ENCODE measurements at regions not wholly inside any gene's neighbourhood (a gene's known extent, or its start where the extent isn't known, plus 50 kb on each side); places are given as distances from the start of the nearest gene placed in this dataset.
"Not testable (repeated sequence)": the region's sequence is repeated elsewhere in the genome, so short reads cannot be mapped to it uniquely, and the experiment has no call there.

- DNase-seq (ENCODE audit: low spot score): no peak
Observed at GRCh38 chr5:66348387-66349125, 204.5 kb downstream of the SREK1 start.

GRCh38 chr5:66351813-66352212, 207.7 kb downstream of the SREK1 start:
- DNase-seq (ENCODE audit: low spot score): no peak

GRCh38 chr5:66353186-66353585, 209.1 kb downstream of the SREK1 start:
- no peak for DNase-seq (ENCODE audit: low spot score)

- no peak for DNase-seq (ENCODE audit: low spot score)
Observed at GRCh38 chr5:66354422-66354821, 210.3 kb downstream of the SREK1 start.

GRCh38 chr5:66356011-66356565, 212.0 kb downstream of the SREK1 start:
- no peak for DNase-seq (ENCODE audit: low spot score)

- no peak for DNase-seq (ENCODE audit: low spot score)
Observed at GRCh38 chr5:66358741-66359140, 214.6 kb downstream of the SREK1 start.

GRCh38 chr5:66361070-66361469, 217.0 kb downstream of the SREK1 start:
- DNase-seq (ENCODE audit: low spot score): no peak

GRCh38 chr5:66362046-66362445, 217.9 kb downstream of the SREK1 start:
- no peak for DNase-seq (ENCODE audit: low spot score)

- no peak for DNase-seq (ENCODE audit: low spot score)
Observed at GRCh38 chr5:66362687-66363086, 218.6 kb downstream of the SREK1 start.

GRCh38 chr5:66363097-66363496, 219.0 kb downstream of the SREK1 start:
- no peak for DNase-seq (ENCODE audit: low spot score)

- no peak for DNase-seq (ENCODE audit: low spot score)
Observed at GRCh38 chr5:66364186-66364585, 220.1 kb downstream of the SREK1 start.

GRCh38 chr5:66365981-66366380, 221.9 kb downstream of the SREK1 start:
- DNase-seq (ENCODE audit: low spot score): no peak

- no peak for DNase-seq (ENCODE audit: low spot score)
Observed at GRCh38 chr5:66367814-66368541, 223.9 kb downstream of the SREK1 start.

GRCh38 chr5:66368811-66369210, 224.7 kb downstream of the SREK1 start:
- DNase-seq (ENCODE audit: low spot score): no peak

GRCh38 chr5:66377747-66378146, 218.4 kb upstream of the MAST4 start:
- DNase-seq (ENCODE audit: low spot score): no peak

GRCh38 chr5:66378407-66378806, 217.8 kb upstream of the MAST4 start:
- DNase-seq (ENCODE audit: low spot score): no peak

GRCh38 chr5:66382152-66382551, 214.0 kb upstream of the MAST4 start:
- DNase-seq (ENCODE audit: low spot score): no peak

- not testable (repeated sequence) for DNase-seq (ENCODE audit: low spot score)
Observed at GRCh38 chr5:66405145-66405544, 191.0 kb upstream of the MAST4 start.

GRCh38 chr5:66406761-66407336, 189.3 kb upstream of the MAST4 start:
- DNase-seq (ENCODE audit: low spot score): no peak

GRCh38 chr5:66407765-66408164, 188.4 kb upstream of the MAST4 start:
- DNase-seq (ENCODE audit: low spot score): no peak

GRCh38 chr5:66408576-66408975, 187.6 kb upstream of the MAST4 start:
- DNase-seq (ENCODE audit: low spot score): no peak

- no peak for DNase-seq (ENCODE audit: low spot score)
Observed at GRCh38 chr5:66410122-66410521, 186.1 kb upstream of the MAST4 start.

GRCh38 chr5:66411701-66412100, 184.5 kb upstream of the MAST4 start:
- DNase-seq (ENCODE audit: low spot score): no peak
